ELF-1 (cell line): ENCODE measurements at regions not wholly inside any gene's neighbourhood (a gene's known extent, or its start where the extent isn't known, plus 50 kb on each side); places are given as distances from the start of the nearest gene placed in this dataset.

Experiments used
- DNase-seq: peaks from one replicate; pipeline ENCODE4 v3.0.0-alpha.2; 2016; ENCODE audit warnings: low read depth, low spot score

- DNase-seq, result no peak
Measured at GRCh38 chr4:32207456-32207855, 1487.3 kb downstream of the PCDH7 start.

GRCh38 chr4:32215277-32215676, 1495.1 kb downstream of the PCDH7 start:
- DNase-seq, result no peak

- DNase-seq, result no peak
Measured at GRCh38 chr4:32216502-32216901, 1496.3 kb downstream of the PCDH7 start.

GRCh38 chr4:32219306-32220075, 1499.3 kb downstream of the PCDH7 start:
- no peak for DNase-seq

GRCh38 chr4:32226204-32226603, 1506.0 kb downstream of the PCDH7 start:
- no peak for DNase-seq

GRCh38 chr4:32226733-32227132, 1506.6 kb downstream of the PCDH7 start:
- no peak for DNase-seq

- no peak for DNase-seq
Measured at GRCh38 chr4:32243926-32244325, 1523.8 kb downstream of the PCDH7 start.

- no peak for DNase-seq
Measured at GRCh38 chr4:32249040-32249439, 1528.9 kb downstream of the PCDH7 start.

- no peak for DNase-seq
Measured at GRCh38 chr4:32251126-32251525, 1531.0 kb downstream of the PCDH7 start.

GRCh38 chr4:32251926-32252325, 1531.8 kb downstream of the PCDH7 start:
- no peak for DNase-seq

- DNase-seq, result no peak
Measured at GRCh38 chr4:32254216-32254615, 1534.0 kb downstream of the PCDH7 start.

GRCh38 chr4:32258986-32259385, 1538.8 kb downstream of the PCDH7 start:
- no peak for DNase-seq

- no peak for DNase-seq
Measured at GRCh38 chr4:32261196-32261595, 1541.0 kb downstream of the PCDH7 start.

- no peak for DNase-seq
Measured at GRCh38 chr4:32268863-32269262, 1548.7 kb downstream of the PCDH7 start.

- no peak for DNase-seq
Measured at GRCh38 chr4:32290102-32290501, 1569.9 kb downstream of the PCDH7 start.

- no peak for DNase-seq
Measured at GRCh38 chr4:32318926-32319325, 1598.8 kb downstream of the PCDH7 start.

- DNase-seq, result no peak
Measured at GRCh38 chr4:32321421-32321820, 1601.3 kb downstream of the PCDH7 start.

- no peak for DNase-seq
Measured at GRCh38 chr4:32334759-32335158, 1614.6 kb downstream of the PCDH7 start.

GRCh38 chr4:32337403-32337802, 1617.2 kb downstream of the PCDH7 start:
- DNase-seq, result no peak

GRCh38 chr4:32340591-32340990, 1620.4 kb downstream of the PCDH7 start:
- no peak for DNase-seq

GRCh38 chr4:32341342-32341741, 1621.2 kb downstream of the PCDH7 start:
- no peak for DNase-seq

- no peak for DNase-seq
Measured at GRCh38 chr4:32342054-32342453, 1621.9 kb downstream of the PCDH7 start.

- no peak for DNase-seq
Measured at GRCh38 chr4:32349026-32349425, 1628.9 kb downstream of the PCDH7 start.

- DNase-seq, result no peak
Measured at GRCh38 chr4:32374206-32374605, 1654.0 kb downstream of the PCDH7 start.
